H9 (cell line): ENCODE measurements at regions not wholly inside any gene's neighbourhood (a gene's known extent, or its start where the extent isn't known, plus 50 kb on each side); places are given as distances from the start of the nearest gene placed in this dataset.

Experiments
- DNase-seq: peaks from one replicate; pipeline ENCODE4 v3.0.0-alpha.2; 2017
- H2AFZ ChIP-seq: one replicate; pipeline ENCODE4 v1.6.1; 2013; ENCODE audit warnings: mild to moderate bottlenecking, low read length, control low read depth, moderate library complexity
- H2AK5ac ChIP-seq: 2 replicates; pipeline ENCODE4 v1.6.1; 2013; ENCODE audit warnings: low read length, control low read depth, mixed read lengths; ENCODE audit not compliant: insufficient read length
- H2BK120ac ChIP-seq: one replicate; pipeline ENCODE4 v1.6.1; 2013; ENCODE audit warnings: low read depth, mild to moderate bottlenecking, low read length, control low read depth, inconsistent platforms; ENCODE audit not compliant: poor library complexity, severe bottlenecking
- H2BK12ac ChIP-seq: 2 replicates; pipeline ENCODE4 v1.6.1; 2013; ENCODE audit warnings: low read length, control low read depth, mixed read lengths, low read depth; ENCODE audit not compliant: insufficient read length
- H2BK15ac ChIP-seq: 2 replicates; pipeline ENCODE4 v1.6.1; 2013; ENCODE audit warnings: low read depth, low read length, control low read depth
- H2BK20ac ChIP-seq: one replicate; pipeline ENCODE4 v1.6.1; 2013; ENCODE audit warnings: low read depth, mild to moderate bottlenecking, low read length, control low read depth, inconsistent platforms; ENCODE audit not compliant: poor library complexity, severe bottlenecking
- H2BK5ac ChIP-seq: 2 replicates; pipeline ENCODE4 v1.6.1; 2013; ENCODE audit warnings: low read length, control low read depth, mixed read lengths; ENCODE audit not compliant: insufficient read length
- H3K14ac ChIP-seq: 2 replicates; pipeline ENCODE4 v1.6.1; 2013; ENCODE audit warnings: low read length, control low read depth; ENCODE audit not compliant: insufficient read depth
- H3K18ac ChIP-seq: 2 replicates; pipeline ENCODE4 v1.6.1; 2013; ENCODE audit warnings: low read depth, mild to moderate bottlenecking, mixed read lengths, low read length, control low read depth; ENCODE audit not compliant: insufficient read length
- H3K23ac ChIP-seq: 2 replicates; pipeline ENCODE4 v1.6.1; 2013; ENCODE audit warnings: low read length, control low read depth, mixed read lengths, low read depth; ENCODE audit not compliant: insufficient read length
- H3K23me2 ChIP-seq: 2 replicates; pipeline ENCODE4 v1.6.1; 2013; ENCODE audit warnings: low read depth, mild to moderate bottlenecking, mixed read lengths, low read length, control low read depth; ENCODE audit not compliant: insufficient read length, poor library complexity, severe bottlenecking
- H3K27ac ChIP-seq: 2 replicates; pipeline ENCODE4 v1.5.1; 2013; ENCODE audit warnings: low read length, control low read depth, mixed read lengths, low read depth; ENCODE audit not compliant: insufficient read length
- H3K27me3 ChIP-seq: 2 replicates; pipeline ENCODE4 v1.6.1; 2013; ENCODE audit warnings: low read length, control low read depth, inconsistent platforms; ENCODE audit not compliant: insufficient read depth
- H3K4ac ChIP-seq: 2 replicates; pipeline ENCODE4 v1.6.1; 2013; ENCODE audit warnings: low read depth, mild to moderate bottlenecking, control low read depth, inconsistent platforms, low read length, moderate library complexity
- H3K4me1 ChIP-seq: 2 replicates; pipeline ENCODE4 v1.6.1; 2013; ENCODE audit warnings: low read length, control low read depth, inconsistent platforms; ENCODE audit not compliant: insufficient read depth
- H3K4me2 ChIP-seq: 2 replicates; pipeline ENCODE4 v1.6.1; 2013; ENCODE audit warnings: low read length, control low read depth, mixed read lengths; ENCODE audit not compliant: insufficient read length, insufficient read depth
- H3K56ac ChIP-seq: 2 replicates; pipeline ENCODE4 v1.6.1; 2013; ENCODE audit warnings: low read depth, mild to moderate bottlenecking, mixed read lengths, low read length, control low read depth; ENCODE audit not compliant: insufficient read length
- H3K79me1 ChIP-seq: 2 replicates; pipeline ENCODE4 v1.6.1; 2013; ENCODE audit warnings: low read depth, mild to moderate bottlenecking, moderate library complexity, low read length, control low read depth, inconsistent platforms; ENCODE audit not compliant: insufficient read depth, poor library complexity, severe bottlenecking
- H3K79me2 ChIP-seq: 2 replicates; pipeline ENCODE4 v1.6.1; 2013; ENCODE audit warnings: low read length, control low read depth, inconsistent platforms; ENCODE audit not compliant: insufficient read depth
- H3K9ac ChIP-seq: 2 replicates; pipeline ENCODE4 v1.6.1; 2013; ENCODE audit warnings: low read length, control low read depth, mixed read lengths; ENCODE audit not compliant: insufficient read length; ENCODE audit errors: extremely low read depth
- H3K9me3 ChIP-seq: one replicate; pipeline ENCODE4 v1.6.1; 2013; ENCODE audit warnings: low read depth, low read length, inconsistent platforms; ENCODE audit not compliant: control insufficient read depth
- H3T11ph ChIP-seq: one replicate; pipeline ENCODE4 v1.6.1; 2013; ENCODE audit warnings: mild to moderate bottlenecking, low read length, control low read depth, inconsistent platforms
- H4K20me1 ChIP-seq: one replicate; pipeline ENCODE4 v1.6.1; 2013; ENCODE audit not compliant: control insufficient read depth, insufficient read length, insufficient read depth
- H4K5ac ChIP-seq: 2 replicates; pipeline ENCODE4 v1.6.1; 2013; ENCODE audit warnings: low read depth, mild to moderate bottlenecking, mixed read lengths, low read length, control low read depth; ENCODE audit not compliant: insufficient read length
- H4K8ac ChIP-seq: replicated peaks from 2 replicates; pipeline ENCODE4 v1.6.1; 2013; ENCODE audit warnings: low read length, control low read depth, mixed read lengths, low read depth; ENCODE audit not compliant: insufficient read length
- H4K91ac ChIP-seq: 2 replicates; pipeline ENCODE4 v1.6.1; 2013; ENCODE audit warnings: low read depth, mild to moderate bottlenecking, moderate library complexity, mixed read lengths, low read length, control low read depth; ENCODE audit not compliant: insufficient read length
- H3K27ac Mint-ChIP-seq, 3 experiments: 2 replicates in 2 of 3; 3 replicates in 1 of 3; pipeline ENCODE4 v1.8.0; 2020 to 2021; ENCODE audit warnings: mixed read lengths in 3 of 3, mild to moderate bottlenecking in 1 of 3, moderate library complexity in 1 of 3
- H3K27me3 Mint-ChIP-seq: 2 replicates; pipeline ENCODE4 v1.8.0; 2021; ENCODE audit warnings: low read depth, mild to moderate bottlenecking, moderate library complexity, mixed read lengths
- H3K36me3 Mint-ChIP-seq, 3 experiments: 2 replicates in 2 of 3; 3 replicates in 1 of 3; pipeline ENCODE4 v1.8.0; 2020 to 2021; ENCODE audit warnings: low read depth in 3 of 3, mixed read lengths in 3 of 3; ENCODE audit not compliant: insufficient read depth in 1 of 3
- H3K4me1 Mint-ChIP-seq, 2 experiments: 2 replicates each; pipeline ENCODE4 v1.8.0; 2020; ENCODE audit warnings: mixed read lengths in 2 of 2
- H3K4me3 Mint-ChIP-seq, 2 experiments: 2 replicates in 1 of 2; 3 replicates in 1 of 2; pipeline ENCODE4 v1.8.0; 2020 to 2021; ENCODE audit warnings: mild to moderate bottlenecking in 2 of 2, mixed read lengths in 2 of 2, moderate library complexity in 1 of 2
- H3K9me3 Mint-ChIP-seq, 2 experiments: 2 replicates in 1 of 2; 3 replicates in 1 of 2; pipeline ENCODE4 v1.8.0; 2020; ENCODE audit warnings: mild to moderate bottlenecking in 2 of 2, mixed read lengths in 2 of 2, moderate library complexity in 1 of 2
- WGBS: extraction: QIAGEN DNeasy Blood & Tissue Kit; methylation state at CpG from one replicate; pipeline ENCODE4 v1.1.7; 2013; ENCODE audit warnings: missing lambda C conversion rate, low lambda C conversion rate, mixed read lengths; ENCODE audit not compliant: insufficient read length; ENCODE audit errors: extremely low coverage; 5-methylcytosine and 5-hydroxymethylcytosine counted together
- TF ChIP-seq, protein P1 (sequence below): fragments of 200-600 bp; sonication (generic); conservative IDR thresholded peaks from 3 replicates; pipeline ENCODE4 v1.8.0; 2021; ENCODE audit warnings: antibody characterized with exemption, mild to moderate bottlenecking

GRCh38 chr1:209483691-209484090, 99.8 kb upstream of the CAMK1G start:
- H3K4me1 ChIP-seq: no peaks in the 10 kb centered on the region
- no peak for DNase-seq
- no peak overlapping the region for H2BK120ac ChIP-seq
- Mint-ChIP-seq H3K4me3 (no peak overlapping the region), H3K27ac (no peak overlapping the region), H3K9me3 (no peaks in the 10 kb centered on the region), H3K36me3 (no peaks in the 10 kb centered on the region), H3K4me1 (no peaks in the 10 kb centered on the region; a peak in 1 of 4 replicates), H3K27me3 (peaks cover 7% of the 10 kb centered on the region; the same call in 1 of the 2 replicates)
- no peak overlapping the region for H3K14ac ChIP-seq
- no peak overlapping the region for H4K91ac ChIP-seq
- no peak overlapping the region for H4K8ac ChIP-seq
- H2AFZ ChIP-seq: no peak overlapping the region
- no peak overlapping the region for H3K56ac ChIP-seq
- H2AK5ac ChIP-seq: no peak overlapping the region
- H2BK5ac ChIP-seq: no peak overlapping the region
- no peak overlapping the region for H3K4ac ChIP-seq
- no peak overlapping the region for H3K9ac ChIP-seq
- no peaks in the 10 kb centered on the region for H3K27me3 ChIP-seq
- WGBS: no CpG with 5 or more reads among the region's 4 CpGs
- no peak overlapping the region for H4K5ac ChIP-seq
- H3K18ac ChIP-seq: no peak overlapping the region
- H3K4me2 ChIP-seq: no peak overlapping the region
- no peak overlapping the region for H3T11ph ChIP-seq
- no peaks in the 10 kb centered on the region for H3K79me1 ChIP-seq
- no peak overlapping the region for H2BK15ac ChIP-seq
- no peak overlapping the region for H3K27ac ChIP-seq
- no peaks in the 10 kb centered on the region for H4K20me1 ChIP-seq
- no peak overlapping the region for H2BK20ac ChIP-seq
- no peak overlapping the region for H3K23ac ChIP-seq
- no peak overlapping the region for H2BK12ac ChIP-seq
- H3K79me2 ChIP-seq: no peaks in the 10 kb centered on the region
- no peaks in the 10 kb centered on the region for H3K23me2 ChIP-seq
- TF ChIP-seq, protein P1, sequence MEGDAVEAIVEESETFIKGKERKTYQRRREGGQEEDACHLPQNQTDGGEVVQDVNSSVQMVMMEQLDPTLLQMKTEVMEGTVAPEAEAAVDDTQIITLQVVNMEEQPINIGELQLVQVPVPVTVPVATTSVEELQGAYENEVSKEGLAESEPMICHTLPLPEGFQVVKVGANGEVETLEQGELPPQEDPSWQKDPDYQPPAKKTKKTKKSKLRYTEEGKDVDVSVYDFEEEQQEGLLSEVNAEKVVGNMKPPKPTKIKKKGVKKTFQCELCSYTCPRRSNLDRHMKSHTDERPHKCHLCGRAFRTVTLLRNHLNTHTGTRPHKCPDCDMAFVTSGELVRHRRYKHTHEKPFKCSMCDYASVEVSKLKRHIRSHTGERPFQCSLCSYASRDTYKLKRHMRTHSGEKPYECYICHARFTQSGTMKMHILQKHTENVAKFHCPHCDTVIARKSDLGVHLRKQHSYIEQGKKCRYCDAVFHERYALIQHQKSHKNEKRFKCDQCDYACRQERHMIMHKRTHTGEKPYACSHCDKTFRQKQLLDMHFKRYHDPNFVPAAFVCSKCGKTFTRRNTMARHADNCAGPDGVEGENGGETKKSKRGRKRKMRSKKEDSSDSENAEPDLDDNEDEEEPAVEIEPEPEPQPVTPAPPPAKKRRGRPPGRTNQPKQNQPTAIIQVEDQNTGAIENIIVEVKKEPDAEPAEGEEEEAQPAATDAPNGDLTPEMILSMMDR: no peak
- no peaks in the 10 kb centered on the region for H3K9me3 ChIP-seq
